HEK293T (cell line): ENCODE measurements at regions not wholly inside any gene's neighbourhood (a gene's known extent, or its start where the extent isn't known, plus 50 kb on each side); places are given as distances from the start of the nearest gene placed in this dataset.

Experiments used
- BHLHE40 ChIP-seq: fragments of 450-650 bp; IDR thresholded peaks from 2 replicates; pipeline ENCODE4 v1.6.1; 2016; ENCODE audit warnings: mild to moderate bottlenecking, moderate library complexity, borderline replicate concordance
- FOXA1 ChIP-seq: fragments of 450-650 bp; IDR thresholded peaks from 2 replicates; pipeline ENCODE4 v1.6.1; 2016; ENCODE audit warnings: mild to moderate bottlenecking
- FOXK2 ChIP-seq: fragments of 450-650 bp; IDR thresholded peaks from 2 replicates; pipeline ENCODE4 v1.6.1; 2016; ENCODE audit warnings: mild to moderate bottlenecking
- FOXM1 ChIP-seq: fragments of 450-650 bp; IDR thresholded peaks from 2 replicates; pipeline ENCODE4 v1.6.1; 2017; ENCODE audit warnings: mild to moderate bottlenecking, borderline replicate concordance
- HDGF ChIP-seq: fragments of 450-650 bp; IDR thresholded peaks from 2 replicates; pipeline ENCODE4 v1.6.1; 2017; ENCODE audit warnings: antibody characterized with exemption, borderline replicate concordance
- SP1 ChIP-seq: fragments of 450-650 bp; IDR thresholded peaks from 2 replicates; pipeline ENCODE4 v1.6.1; 2017
- SUZ12 ChIP-seq: fragments of 450-650 bp; IDR thresholded peaks from 2 replicates; pipeline ENCODE4 v1.6.1; 2016; ENCODE audit warnings: mild to moderate bottlenecking
- ZNF384 ChIP-seq: fragments of 450-650 bp; IDR thresholded peaks from 2 replicates; pipeline ENCODE4 v1.6.1; 2016

GRCh38 chr2:234640657-234641056, 143.8 kb upstream of the ARL4C start:
- TF ChIP-seq FOXK2 (no peak), FOXM1 (no peak), ZNF384 (no peak), BHLHE40 (no peak), SP1 (no peak), HDGF (no peak), SUZ12 (no peak), FOXA1 (no peak)
